ENCODE measurements at regions not wholly inside any gene's neighbourhood (a gene's known extent, or its start where the extent isn't known, plus 50 kb on each side); places are given as distances from the start of the nearest gene placed in this dataset.

DNA sequence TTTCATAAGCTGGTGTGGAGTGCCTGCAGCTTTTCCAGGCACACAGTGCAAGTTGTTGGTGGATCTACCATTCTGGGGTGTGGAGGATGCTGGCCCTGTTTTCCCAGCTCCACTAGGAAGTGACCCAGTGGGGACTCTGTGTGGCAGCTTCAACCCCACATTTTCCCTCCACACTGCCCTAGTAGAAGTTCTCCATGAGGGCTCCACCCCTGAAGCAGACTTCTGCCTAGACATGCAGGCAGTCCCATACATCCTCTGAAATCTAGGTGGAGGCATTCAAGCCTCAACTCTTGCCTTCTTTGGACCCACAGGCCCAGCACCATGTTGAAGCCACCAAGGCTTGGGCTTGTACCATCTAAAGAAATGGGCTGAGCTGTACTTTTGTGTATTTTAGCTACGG lies 206.2 kb upstream of the GRM7 start:
- Histone ChIP-seq H3K9me3 (no peaks in the 10 kb centered on the region), H3K27me3 (no peaks in the 10 kb centered on the region), H3K4me1 (no peaks in the 10 kb centered on the region), H3K4me3 (no peak overlapping the region), H3K27ac (no peak overlapping the region), H3K36me3 (no peaks in the 10 kb centered on the region)
- DNase-seq, result no peak
- no peak for TF ChIP-seq POLR2A (IDR thresholded peaks at IDR 0.05)
- TF ChIP-seq, protein P1, sequence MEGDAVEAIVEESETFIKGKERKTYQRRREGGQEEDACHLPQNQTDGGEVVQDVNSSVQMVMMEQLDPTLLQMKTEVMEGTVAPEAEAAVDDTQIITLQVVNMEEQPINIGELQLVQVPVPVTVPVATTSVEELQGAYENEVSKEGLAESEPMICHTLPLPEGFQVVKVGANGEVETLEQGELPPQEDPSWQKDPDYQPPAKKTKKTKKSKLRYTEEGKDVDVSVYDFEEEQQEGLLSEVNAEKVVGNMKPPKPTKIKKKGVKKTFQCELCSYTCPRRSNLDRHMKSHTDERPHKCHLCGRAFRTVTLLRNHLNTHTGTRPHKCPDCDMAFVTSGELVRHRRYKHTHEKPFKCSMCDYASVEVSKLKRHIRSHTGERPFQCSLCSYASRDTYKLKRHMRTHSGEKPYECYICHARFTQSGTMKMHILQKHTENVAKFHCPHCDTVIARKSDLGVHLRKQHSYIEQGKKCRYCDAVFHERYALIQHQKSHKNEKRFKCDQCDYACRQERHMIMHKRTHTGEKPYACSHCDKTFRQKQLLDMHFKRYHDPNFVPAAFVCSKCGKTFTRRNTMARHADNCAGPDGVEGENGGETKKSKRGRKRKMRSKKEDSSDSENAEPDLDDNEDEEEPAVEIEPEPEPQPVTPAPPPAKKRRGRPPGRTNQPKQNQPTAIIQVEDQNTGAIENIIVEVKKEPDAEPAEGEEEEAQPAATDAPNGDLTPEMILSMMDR (IDR thresholded peaks at IDR 0.05), result no peak
- intact Hi-C loops (cut with DNase I; ENCODE audit: low total_unique reads), result no loop called here

DNA sequence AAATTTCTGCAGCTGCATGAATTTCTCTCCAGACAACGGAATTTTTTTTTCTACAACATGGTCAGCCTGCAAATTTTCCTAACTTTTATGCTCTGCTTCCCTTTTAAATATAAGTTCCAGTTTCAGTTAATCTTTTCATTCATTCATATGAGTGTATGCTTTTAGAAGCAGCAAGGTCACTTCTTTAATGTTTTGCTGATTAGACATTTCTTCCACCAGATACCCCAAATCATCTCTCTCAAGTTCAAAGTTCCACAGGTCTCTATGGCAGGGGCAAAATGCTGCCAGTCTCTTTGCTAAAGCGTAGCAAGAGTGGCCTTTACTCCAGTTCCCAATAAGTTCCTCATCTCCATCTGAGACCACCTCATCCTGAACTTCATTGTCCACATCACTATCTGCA lies 205.6 kb upstream of the GRM7 start:
- Histone ChIP-seq H3K4me3 (no peak overlapping the region), H3K27ac (no peak overlapping the region), H3K36me3 (no peaks in the 10 kb centered on the region), H3K27me3 (no peaks in the 10 kb centered on the region), H3K9me3 (no peaks in the 10 kb centered on the region), H3K4me1 (no peaks in the 10 kb centered on the region)
- TF ChIP-seq, protein P1 (IDR thresholded peaks at IDR 0.05), result no peak
- intact Hi-C loops (cut with DNase I; ENCODE audit: low total_unique reads), result no loop called here
- no peak for DNase-seq

DNA sequence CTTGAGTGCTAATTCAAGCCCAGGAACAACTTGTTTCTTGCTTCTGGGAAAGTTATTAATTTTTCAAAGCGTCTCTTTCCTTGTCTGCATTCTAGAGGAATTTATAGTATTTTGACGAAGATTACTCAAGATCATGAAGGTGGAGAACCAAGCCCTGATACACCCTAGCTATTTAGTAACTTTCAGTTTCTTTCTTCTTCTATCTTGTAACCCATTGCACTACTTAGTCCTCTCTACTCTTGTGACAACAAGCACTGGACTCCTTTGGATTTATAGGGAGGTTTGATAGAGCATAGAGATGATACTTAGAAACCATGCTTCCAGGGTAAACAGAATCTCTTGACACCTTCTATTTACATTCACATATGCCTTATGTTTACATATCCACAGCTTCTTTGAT lies 203.3 kb upstream of the GRM7 start:
- H3K27ac ChIP-seq, result no peak overlapping the region
- DNase-seq, result no peak
- H3K27me3 ChIP-seq, result no peaks in the 10 kb centered on the region
- TF ChIP-seq, protein P1 (IDR thresholded peaks at IDR 0.05), result no peak
- no peak for TF ChIP-seq POLR2A (IDR thresholded peaks at IDR 0.05)
- no peak overlapping the region for H3K4me3 ChIP-seq
- no peaks in the 10 kb centered on the region for H3K36me3 ChIP-seq
- H3K9me3 ChIP-seq, result no peaks in the 10 kb centered on the region
- intact Hi-C loops (cut with DNase I; ENCODE audit: low total_unique reads), result no loop called here
- no peaks in the 10 kb centered on the region for H3K4me1 ChIP-seq

DNA sequence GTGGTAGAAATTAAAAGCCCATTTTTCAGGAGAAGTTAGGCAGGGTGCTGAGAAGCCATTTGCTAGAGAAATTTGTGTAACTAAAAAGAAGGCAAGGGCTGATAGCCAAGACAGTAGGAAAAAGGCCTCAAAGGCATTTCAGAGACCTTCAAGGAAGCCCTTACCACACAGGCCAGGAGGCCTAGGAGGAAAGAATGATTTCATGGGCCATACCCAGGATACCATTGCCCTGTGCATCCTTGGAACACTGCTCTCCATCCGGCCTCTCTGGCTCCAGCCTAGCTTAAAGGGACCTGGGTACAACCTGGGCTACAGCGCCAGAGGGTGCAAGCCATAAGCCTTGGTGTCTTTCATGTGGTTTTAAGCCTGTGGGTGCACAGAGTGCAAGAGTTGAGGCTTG lies 193.6 kb upstream of the GRM7 start:
- no peak for DNase-seq

DNA sequence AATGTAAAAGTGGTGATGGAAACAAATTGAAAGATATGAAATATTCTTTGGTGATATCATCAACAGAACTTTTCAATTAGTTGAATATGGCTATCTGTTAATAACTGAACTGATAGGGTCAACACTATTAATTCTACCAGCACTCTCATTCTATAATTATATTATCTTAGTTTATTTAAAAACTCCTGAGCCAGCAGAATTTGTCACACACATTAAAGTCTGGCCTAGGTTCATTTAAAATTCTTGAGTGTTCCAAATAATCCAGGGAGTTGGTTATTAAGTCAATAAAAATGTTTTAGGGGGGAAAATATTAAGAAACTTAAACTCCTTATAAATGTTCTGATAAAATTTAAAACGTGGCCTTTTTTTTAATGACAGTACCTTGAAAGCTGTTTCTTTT lies 189.6 kb upstream of the GRM7 start:
- H3K27ac ChIP-seq, result no peak overlapping the region
- no peaks in the 10 kb centered on the region for H3K27me3 ChIP-seq
- H3K4me1 ChIP-seq, result no peaks in the 10 kb centered on the region
- H3K4me3 ChIP-seq, result no peak overlapping the region
- no peak for DNase-seq
- no peak for TF ChIP-seq POLR2A (IDR thresholded peaks at IDR 0.05)
- TF ChIP-seq, protein P1 (IDR thresholded peaks at IDR 0.05), result no peak
- no peaks in the 10 kb centered on the region for H3K36me3 ChIP-seq
- intact Hi-C loops (cut with DNase I; ENCODE audit: low total_unique reads), result no loop called here
- H3K9me3 ChIP-seq, result no peaks in the 10 kb centered on the region

More for the DNA sequence above, 193.6 kb upstream of the GRM7 start:
- Histone ChIP-seq H3K27me3 (no peaks in the 10 kb centered on the region), H3K27ac (no peak overlapping the region), H3K9me3 (no peaks in the 10 kb centered on the region), H3K4me1 (no peaks in the 10 kb centered on the region), H3K4me3 (no peak overlapping the region), H3K36me3 (no peaks in the 10 kb centered on the region)
- intact Hi-C loops (cut with DNase I; ENCODE audit: low total_unique reads), result no loop called here
- TF ChIP-seq POLR2A (IDR thresholded peaks at IDR 0.05), result no peak
- TF ChIP-seq, protein P1 (IDR thresholded peaks at IDR 0.05), result no peak
